NOMO-1 treated with dmso at 0.1 percent for 144 hours (cell line): ENCODE measurements at regions not wholly inside any gene's neighbourhood (a gene's known extent, or its start where the extent isn't known, plus 50 kb on each side); places are given as distances from the start of the nearest gene placed in this dataset.
"Not testable (repeated sequence)": the region's sequence is repeated elsewhere in the genome, so short reads cannot be mapped to it uniquely, and the experiment has no call there.

Experiments used
- DNase-seq: peaks from one replicate; lab custom pipeline; 2025; ENCODE audit not compliant: unreplicated experiment; lab: John Stamatoyannopoulos, UW

- DNase-seq, result not testable (repeated sequence)
Observed at GRCh38 chr14:106327702-106328353, 801.4 kb downstream of the TMEM121 start.

GRCh38 chr14:106329243-106329642 lies 802.9 kb downstream of the TMEM121 start:
- not testable (repeated sequence) for DNase-seq

- not testable (repeated sequence) for DNase-seq
Observed at GRCh38 chr14:106329987-106330774, 803.8 kb downstream of the TMEM121 start.

- DNase-seq, result not testable (repeated sequence)
Observed at GRCh38 chr14:106334428-106335109, 808.2 kb downstream of the TMEM121 start.

GRCh38 chr14:106335110-106335429 lies 808.7 kb downstream of the TMEM121 start:
- not testable (repeated sequence) for DNase-seq

- DNase-seq, result not testable (repeated sequence)
Observed at GRCh38 chr14:106338775-106339174, 812.4 kb downstream of the TMEM121 start.

GRCh38 chr14:106340658-106341057 lies 814.3 kb downstream of the TMEM121 start:
- DNase-seq, result not testable (repeated sequence)

- not testable (repeated sequence) for DNase-seq
Observed at GRCh38 chr14:106341161-106341560, 814.8 kb downstream of the TMEM121 start.

GRCh38 chr14:106343626-106344025 lies 817.2 kb downstream of the TMEM121 start:
- DNase-seq, result no peak

GRCh38 chr14:106344065-106344614 lies 817.8 kb downstream of the TMEM121 start:
- not testable (repeated sequence) for DNase-seq

GRCh38 chr14:106344791-106345479 lies 818.6 kb downstream of the TMEM121 start:
- not testable (repeated sequence) for DNase-seq

GRCh38 chr14:106346084-106346483 lies 819.7 kb downstream of the TMEM121 start:
- no peak for DNase-seq

GRCh38 chr14:106346534-106347290 lies 820.3 kb downstream of the TMEM121 start:
- no peak for DNase-seq

GRCh38 chr14:106347291-106347778 lies 821.0 kb downstream of the TMEM121 start:
- no peak for DNase-seq

GRCh38 chr14:106347890-106348755 lies 821.7 kb downstream of the TMEM121 start:
- DNase-seq, result no peak

GRCh38 chr14:106348873-106349540 lies 822.6 kb downstream of the TMEM121 start:
- not testable (repeated sequence) for DNase-seq

- DNase-seq, result not testable (repeated sequence)
Observed at GRCh38 chr14:106349678-106350457, 823.5 kb downstream of the TMEM121 start.
